ENCODE measurements at regions not wholly inside any gene's neighbourhood (a gene's known extent, or its start where the extent isn't known, plus 50 kb on each side); places are given as distances from the start of the nearest gene placed in this dataset.

- DNase-seq (ENCODE audit: low read depth): no peak
- H3K27me3 ChIP-seq (ENCODE audit: control insufficient read depth, insufficient read depth, low read length): no peaks in the 10 kb centered on the region
- TF ChIP-seq CTCF (IDR thresholded peaks at IDR 0.05; ENCODE audit: insufficient read depth, low read length, severe bottlenecking): no peak
- H3K4me3 ChIP-seq (ENCODE audit: low read depth, low read length): no peak overlapping the region
- no peak for FAIRE-seq
- H3K36me3 ChIP-seq (ENCODE audit: control insufficient read depth, insufficient read depth, low read length): no peaks in the 10 kb centered on the region
These were observed 245.5 kb upstream of the NRP1 start for GRCh38 chr10:33579996-33580395.

- Histone ChIP-seq H3K27me3 (ENCODE audit: control insufficient read depth, insufficient read depth, low read length) (no peaks in the 10 kb centered on the region), H3K4me3 (ENCODE audit: low read depth, low read length) (no peak overlapping the region), H3K36me3 (ENCODE audit: control insufficient read depth, insufficient read depth, low read length) (no peaks in the 10 kb centered on the region)
- TF ChIP-seq CTCF (IDR thresholded peaks at IDR 0.05; ENCODE audit: insufficient read depth, low read length, severe bottlenecking): no peak
- FAIRE-seq (no peak), DNase-seq (ENCODE audit: low read depth) (no peak)
These were observed 239.1 kb upstream of the NRP1 start for GRCh38 chr10:33573606-33574005.

- peak; percentile 95 for DNase-seq (ENCODE audit: low read depth)
These were observed 237.1 kb upstream of the NRP1 start for GRCh38 chr10:33571616-33572015.

GRCh38 chr10:33570495-33570894 is 236.0 kb upstream of the NRP1 start:
- TF ChIP-seq CTCF (IDR thresholded peaks at IDR 0.05; ENCODE audit: insufficient read depth, low read length, severe bottlenecking): no peak
- H3K36me3 ChIP-seq (ENCODE audit: control insufficient read depth, insufficient read depth, low read length): no peaks in the 10 kb centered on the region
- no peaks in the 10 kb centered on the region for H3K27me3 ChIP-seq (ENCODE audit: control insufficient read depth, insufficient read depth, low read length)
- no peak overlapping the region for H3K4me3 ChIP-seq (ENCODE audit: low read depth, low read length)
- FAIRE-seq (peak; percentile 18), DNase-seq (ENCODE audit: low read depth) (no peak)

More at GRCh38 chr10:33571616-33572015, 237.1 kb upstream of the NRP1 start:
- no peaks in the 10 kb centered on the region for H3K27me3 ChIP-seq (ENCODE audit: control insufficient read depth, insufficient read depth, low read length)
- no peak overlapping the region for H3K4me3 ChIP-seq (ENCODE audit: low read depth, low read length)
- H3K36me3 ChIP-seq (ENCODE audit: control insufficient read depth, insufficient read depth, low read length): no peaks in the 10 kb centered on the region
- FAIRE-seq: peak; percentile 82
- no peak for TF ChIP-seq CTCF (IDR thresholded peaks at IDR 0.05; ENCODE audit: insufficient read depth, low read length, severe bottlenecking)

- FAIRE-seq (no peak), DNase-seq (ENCODE audit: low read depth) (no peak)
- no peak overlapping the region for H3K4me3 ChIP-seq (ENCODE audit: low read depth, low read length)
- H3K27me3 ChIP-seq (ENCODE audit: control insufficient read depth, insufficient read depth, low read length): no peaks in the 10 kb centered on the region
- TF ChIP-seq CTCF (IDR thresholded peaks at IDR 0.05; ENCODE audit: insufficient read depth, low read length, severe bottlenecking): no peak
- no peaks in the 10 kb centered on the region for H3K36me3 ChIP-seq (ENCODE audit: control insufficient read depth, insufficient read depth, low read length)
These were observed 235.2 kb upstream of the NRP1 start for GRCh38 chr10:33569702-33570101.

GRCh38 chr10:33566426-33566825 is 232.0 kb upstream of the NRP1 start:
- H3K27me3 ChIP-seq (ENCODE audit: control insufficient read depth, insufficient read depth, low read length): no peaks in the 10 kb centered on the region
- H3K4me3 ChIP-seq (ENCODE audit: low read depth, low read length): no peak overlapping the region
- H3K36me3 ChIP-seq (ENCODE audit: control insufficient read depth, insufficient read depth, low read length): no peaks in the 10 kb centered on the region
- FAIRE-seq (no peak), DNase-seq (ENCODE audit: low read depth) (no peak)
- no peak for TF ChIP-seq CTCF (IDR thresholded peaks at IDR 0.05; ENCODE audit: insufficient read depth, low read length, severe bottlenecking)
